DMS79 treated with DMSO at 0.1 percent for 48 hours (cell line): ENCODE measurements at regions not wholly inside any gene's neighbourhood (a gene's known extent, or its start where the extent isn't known, plus 50 kb on each side); places are given as distances from the start of the nearest gene placed in this dataset.
"Not testable (repeated sequence)": the region's sequence is repeated elsewhere in the genome, so short reads cannot be mapped to it uniquely, and the experiment has no call there.

ENCODE experiments used
- DNase-seq: peaks from one replicate; lab custom pipeline; 2025; lab: John Stamatoyannopoulos, UW

DNA sequence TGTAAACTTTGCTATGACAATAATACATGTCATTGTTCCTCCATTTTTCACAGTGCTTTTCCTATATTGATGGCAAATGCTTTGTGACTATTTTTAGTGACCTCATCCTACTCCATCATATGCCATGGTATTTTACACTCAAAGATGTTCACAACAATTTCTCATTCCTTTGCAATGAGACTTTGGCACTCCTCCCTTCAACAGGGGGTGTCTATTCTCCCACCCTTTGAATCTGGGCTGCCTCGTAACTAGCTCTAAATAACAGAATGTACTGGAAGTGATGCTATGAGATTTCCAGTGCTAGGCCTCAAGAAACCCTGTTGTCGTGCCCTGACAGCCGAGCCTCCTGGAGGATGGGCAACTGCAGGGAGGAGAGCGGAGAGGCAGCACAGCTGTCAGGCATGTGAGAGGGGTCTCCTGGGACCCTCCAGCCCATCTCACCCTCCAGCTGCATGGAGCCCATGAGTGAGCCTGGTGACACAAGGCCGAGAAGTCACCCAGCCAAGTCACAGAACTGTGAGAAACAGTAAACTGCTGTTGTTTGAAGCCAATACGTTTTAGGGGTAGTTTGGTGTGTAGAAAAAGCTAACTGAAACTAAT is 103.1 kb upstream of the APCDD1 start:
- no peak for DNase-seq

DNA sequence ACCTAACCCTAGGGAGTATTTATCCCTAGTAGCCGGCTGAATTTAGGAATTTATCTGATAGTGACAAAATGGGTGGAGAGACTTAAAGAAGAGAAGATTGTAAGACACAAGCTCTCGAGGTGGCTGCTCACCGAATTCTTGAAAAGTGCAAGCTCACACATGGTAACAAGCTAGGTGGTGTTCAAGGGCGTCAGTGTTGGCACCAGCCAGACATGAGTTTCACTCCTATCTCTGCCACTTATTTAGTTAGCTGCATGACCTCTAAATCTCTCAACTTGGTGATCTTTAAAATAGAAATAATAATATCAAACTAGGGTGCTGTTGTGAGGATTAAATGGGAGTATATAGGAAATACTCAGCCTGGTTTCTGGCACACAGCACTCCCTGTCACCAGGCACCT is 102.6 kb upstream of the APCDD1 start:
- no peak for DNase-seq

DNA sequence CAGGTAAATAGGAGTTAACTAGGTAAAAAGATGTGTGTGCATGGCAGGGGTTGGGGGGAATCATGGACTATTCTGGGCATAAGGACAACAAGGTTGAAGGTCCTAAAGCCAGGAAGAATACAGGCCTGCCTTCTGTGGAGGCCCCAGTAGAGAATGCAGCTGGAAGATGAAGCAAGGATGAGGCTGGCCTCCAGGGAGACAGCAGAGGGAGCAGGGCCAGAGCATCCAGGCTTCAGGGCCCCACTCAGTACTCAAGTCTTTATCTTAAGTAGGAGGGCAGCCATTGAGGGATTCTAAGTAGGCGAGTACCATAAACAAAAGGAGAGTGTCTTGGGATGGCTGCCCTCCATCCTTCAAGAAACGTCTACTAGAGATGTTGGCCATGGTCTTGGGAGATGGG is 101.8 kb upstream of the APCDD1 start:
- no peak for DNase-seq

- DNase-seq: no peak
Observed at GRCh38 chr18:10353791-10354190, 100.6 kb upstream of the APCDD1 start.

DNA sequence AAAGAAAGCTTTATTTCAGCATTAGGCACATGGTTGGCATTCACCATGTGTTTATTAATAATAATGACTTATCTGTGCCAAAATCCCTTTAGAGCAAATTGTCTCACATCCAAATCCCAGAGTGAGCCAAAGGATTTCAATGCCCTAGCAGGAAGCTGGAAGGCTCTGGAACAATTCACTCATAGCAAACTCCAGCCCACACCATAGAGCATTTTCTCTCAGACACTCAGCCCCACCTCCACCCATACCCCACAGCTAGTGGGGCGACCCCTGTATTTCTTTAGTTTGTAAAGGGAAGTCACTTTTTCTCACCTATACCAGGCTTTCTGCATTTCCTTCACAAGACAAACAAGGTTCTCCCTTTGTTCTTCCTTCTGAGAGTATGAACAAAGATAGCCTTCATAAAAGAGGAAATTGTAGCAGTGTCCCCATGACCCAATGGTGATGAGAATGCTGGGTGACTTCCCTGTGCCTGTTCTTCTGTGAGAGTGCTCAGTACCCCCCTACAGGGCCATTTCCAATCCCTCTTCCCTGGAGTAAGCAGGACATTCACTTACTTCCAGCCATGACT is 100.1 kb upstream of the APCDD1 start:
- no peak for DNase-seq

DNA sequence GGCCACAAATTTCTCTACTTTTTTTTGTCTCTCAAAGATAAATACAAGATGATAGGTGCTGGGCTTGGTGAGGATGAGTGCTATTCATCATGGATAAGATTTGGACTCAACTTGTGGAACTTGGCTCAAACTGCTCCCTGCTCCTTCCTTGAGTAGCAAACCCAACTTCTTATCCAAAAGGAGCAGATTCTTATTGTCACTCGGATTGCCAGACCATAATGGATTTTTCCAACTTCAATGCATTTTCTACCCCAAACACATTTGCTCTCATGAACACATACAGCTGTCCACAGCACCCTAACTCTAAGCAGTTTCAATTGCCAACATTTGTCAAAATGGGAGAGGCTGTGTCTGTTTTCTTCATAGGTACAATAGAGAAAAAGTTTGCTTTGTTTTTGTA is 99.5 kb upstream of the APCDD1 start:
- no peak for DNase-seq

DNA sequence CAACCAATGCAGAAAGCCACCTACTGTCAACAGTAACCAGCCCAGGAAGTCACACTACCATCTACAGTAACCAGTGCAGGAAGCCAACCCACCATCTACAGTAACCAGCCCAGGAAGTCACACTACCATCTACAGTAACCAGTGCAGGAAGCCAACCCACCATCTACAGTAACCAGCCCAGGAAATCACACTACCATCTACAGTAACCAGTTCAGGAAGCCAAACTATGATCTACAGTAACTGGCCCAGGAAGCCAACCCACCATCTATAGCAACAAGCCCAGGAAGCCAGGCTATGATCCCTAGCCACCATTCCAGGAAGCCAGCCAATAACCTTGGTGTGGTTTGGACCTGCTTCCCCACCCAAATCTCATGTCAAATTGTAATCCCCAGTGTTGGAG is 97.4 kb upstream of the APCDD1 start:
- not testable (repeated sequence) for DNase-seq

GRCh38 chr18:10361660-10362059 is 92.8 kb upstream of the APCDD1 start:
- DNase-seq: no peak

DNA sequence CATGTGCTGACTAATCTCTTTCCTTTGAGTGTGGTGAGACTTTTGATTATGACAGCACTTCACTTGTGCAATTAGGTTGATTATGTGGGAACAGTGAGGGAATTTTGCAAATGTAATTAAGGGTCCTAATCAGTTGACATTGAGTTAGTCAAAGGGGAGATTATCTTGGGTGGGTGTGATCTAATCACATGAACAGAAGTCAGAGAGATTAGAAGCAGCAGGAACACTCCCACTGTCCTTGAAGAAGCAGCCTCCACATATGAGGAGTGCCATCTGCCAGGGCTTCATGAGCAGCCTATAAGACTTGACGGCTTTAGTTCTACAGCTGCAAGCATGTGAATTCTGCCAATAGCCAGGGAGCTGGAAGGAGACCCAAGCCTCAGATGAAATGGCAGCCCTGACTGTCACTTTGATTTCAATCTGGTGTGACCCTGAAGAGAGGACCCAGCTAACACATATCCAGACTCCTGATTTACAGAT is 89.4 kb upstream of the APCDD1 start:
- DNase-seq: no peak

DNA sequence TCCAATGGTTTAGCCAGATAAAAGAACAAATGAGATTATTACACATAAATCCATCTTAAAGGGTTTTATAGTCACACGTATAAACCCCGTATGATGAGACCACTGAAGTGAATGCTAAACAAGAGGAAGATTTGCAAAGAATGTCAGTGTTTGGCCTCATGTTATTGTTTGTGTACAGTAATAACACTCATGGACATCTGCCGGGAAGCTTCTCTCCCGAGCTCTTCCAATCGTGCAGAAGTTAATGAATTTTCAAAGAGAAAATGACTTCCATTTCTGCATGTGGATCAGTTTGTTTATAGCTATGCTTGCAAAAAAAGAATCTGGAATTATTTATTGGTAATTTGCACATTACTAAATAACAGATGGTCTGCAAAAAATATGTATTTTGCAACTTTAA is 88.5 kb upstream of the APCDD1 start:
- no peak for DNase-seq

GRCh38 chr18:10367836-10368235 is 86.6 kb upstream of the APCDD1 start:
- DNase-seq: no peak

GRCh38 chr18:10368456-10369453 is 85.7 kb upstream of the APCDD1 start:
- DNase-seq: no peak

GRCh38 chr18:10370716-10371115 is 83.7 kb upstream of the APCDD1 start:
- no peak for DNase-seq

DNA sequence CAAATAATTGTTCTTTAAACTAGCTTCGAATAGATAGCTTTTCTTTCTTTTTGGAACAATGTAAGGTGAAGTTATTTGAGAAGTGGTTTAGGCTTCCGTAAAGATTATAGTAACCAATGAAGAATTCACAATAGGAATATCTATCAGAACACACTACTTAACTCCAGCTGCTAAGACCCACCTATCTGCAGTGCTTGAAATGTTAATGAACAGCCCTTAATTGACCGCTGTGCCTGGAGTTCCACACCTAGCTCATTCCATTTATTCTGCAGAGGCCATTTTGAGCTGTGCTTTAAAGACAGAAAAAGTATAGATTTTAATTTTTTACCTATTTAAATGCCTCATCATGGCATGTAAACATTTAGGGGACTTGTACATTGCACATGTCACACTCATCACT is 83.3 kb upstream of the APCDD1 start:
- no peak for DNase-seq

DNA sequence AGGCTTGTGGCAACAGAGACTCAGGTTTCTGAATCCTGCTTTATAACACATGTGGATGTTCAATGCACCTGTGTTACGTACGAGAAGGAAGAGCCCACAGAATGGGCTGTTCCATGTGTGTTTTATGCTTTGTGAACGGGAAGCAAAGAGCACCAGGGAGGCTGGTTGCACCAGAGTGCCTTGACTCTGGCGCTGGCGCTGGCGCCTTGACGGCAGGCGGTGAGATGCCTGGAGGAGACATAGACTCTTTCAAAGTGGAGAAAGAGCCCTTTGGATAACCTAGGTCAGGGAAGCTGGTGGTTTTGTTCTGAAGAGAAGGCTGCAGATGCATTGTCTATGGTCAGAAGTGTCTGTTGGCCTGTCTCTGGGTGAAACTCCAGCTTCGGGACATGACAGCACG is 80.2 kb upstream of the APCDD1 start:
- DNase-seq: no peak

DNA sequence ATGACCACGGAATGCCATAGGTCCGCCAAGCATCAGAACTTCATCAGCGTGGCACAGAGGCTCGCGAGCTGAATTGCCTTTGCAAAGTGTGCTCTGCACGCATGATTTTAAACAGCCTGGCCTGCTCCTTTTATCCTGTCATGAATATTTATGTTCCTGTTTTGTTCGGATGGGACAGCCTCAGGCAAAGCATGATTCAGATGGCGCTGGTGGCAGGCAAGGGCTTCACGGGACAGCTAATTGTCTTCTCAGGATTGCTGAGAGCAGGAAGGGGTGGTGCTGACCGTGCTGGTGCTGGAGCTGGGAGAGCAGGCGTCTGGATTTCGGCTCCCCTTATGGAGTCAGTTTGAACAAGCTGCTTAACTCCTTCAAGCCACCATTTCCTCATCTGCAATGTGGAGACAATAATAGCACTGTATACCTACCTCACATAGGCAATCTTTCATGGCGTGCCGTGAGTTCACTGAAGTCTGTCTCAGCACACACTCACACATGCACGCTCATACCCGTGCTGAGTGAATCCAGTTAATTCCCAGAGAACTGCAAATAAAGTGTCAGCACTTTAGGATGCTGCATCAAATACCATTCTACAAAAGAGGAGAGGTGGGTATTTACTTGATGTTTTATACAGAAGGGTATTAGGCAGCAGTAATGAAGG is 79.7 kb upstream of the APCDD1 start:
- no peak for DNase-seq

DNA sequence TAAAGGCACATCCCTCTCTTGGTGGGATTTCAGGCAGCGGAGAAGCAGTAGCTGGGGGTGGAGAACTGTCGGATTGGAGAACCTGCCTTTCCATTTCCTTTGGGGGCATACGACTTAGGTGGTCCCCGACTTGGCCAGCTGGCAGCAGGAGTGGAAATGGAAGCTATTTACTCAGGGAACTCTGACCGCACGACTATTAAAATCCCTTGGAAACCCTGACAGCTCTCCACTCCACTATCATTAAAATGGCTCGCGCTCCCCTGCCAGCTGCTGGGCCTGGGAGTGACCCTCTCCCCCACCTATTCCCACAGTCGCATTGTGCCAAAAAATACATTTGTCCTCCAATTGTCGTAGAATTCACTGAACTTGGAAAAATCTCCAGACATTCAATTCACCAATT is 77.7 kb upstream of the APCDD1 start:
- DNase-seq: no peak

GRCh38 chr18:10377956-10378355 is 76.5 kb upstream of the APCDD1 start:
- DNase-seq: no peak

DNA sequence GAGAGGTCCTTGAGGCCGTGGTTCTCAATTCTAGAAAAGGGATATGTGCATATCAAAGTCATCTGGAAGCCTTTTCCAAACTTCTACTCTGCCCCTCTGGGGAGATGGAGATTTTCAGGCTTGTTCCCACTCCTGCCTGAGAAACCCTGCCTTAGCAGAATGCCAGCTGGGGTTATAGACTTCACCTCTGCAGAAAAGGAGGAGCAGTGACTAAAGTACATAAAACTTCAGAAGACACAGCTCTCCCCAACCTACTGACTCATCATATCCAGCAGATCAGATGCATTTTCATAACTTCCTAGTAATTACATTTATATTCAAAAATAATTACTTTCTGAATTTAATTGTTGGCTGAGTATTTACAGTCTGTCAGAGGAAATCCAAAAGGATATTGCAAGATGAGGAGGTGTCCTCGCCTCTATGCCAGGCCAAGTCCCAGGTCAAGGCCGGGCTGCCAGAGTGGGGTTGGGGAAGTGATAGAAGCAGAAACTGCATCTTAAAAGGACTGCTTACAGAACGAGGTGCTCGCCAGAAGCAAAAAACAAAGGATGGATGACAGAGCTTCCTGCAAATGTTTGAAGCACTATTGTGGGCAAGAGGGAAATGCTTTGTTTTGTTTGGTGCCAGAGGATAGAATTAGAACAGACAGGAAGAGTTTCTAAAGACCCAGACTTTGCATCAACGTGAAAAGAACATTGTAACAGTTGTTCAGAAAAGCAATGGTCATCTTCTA is 75.6 kb upstream of the APCDD1 start:
- no peak for DNase-seq

DNA sequence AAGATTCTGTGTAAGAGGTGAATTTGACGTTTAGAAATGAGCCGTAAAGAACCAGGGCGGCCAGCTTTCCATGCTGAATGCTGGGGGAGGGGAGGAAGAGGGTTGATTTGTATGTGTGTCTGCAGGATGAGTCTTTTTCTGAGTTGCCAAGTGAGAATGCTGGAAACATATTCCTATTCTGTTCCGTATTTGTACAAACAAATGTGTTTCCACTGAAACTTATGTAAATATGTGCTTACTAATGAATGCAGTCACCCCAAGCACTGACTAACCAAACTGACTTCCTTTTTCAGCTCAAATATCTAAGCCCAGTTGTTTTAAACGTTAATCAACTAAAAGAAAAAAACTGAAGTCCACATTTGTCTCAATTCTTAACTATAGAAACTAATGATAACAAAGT is 74.9 kb upstream of the APCDD1 start:
- DNase-seq: no peak

DNA sequence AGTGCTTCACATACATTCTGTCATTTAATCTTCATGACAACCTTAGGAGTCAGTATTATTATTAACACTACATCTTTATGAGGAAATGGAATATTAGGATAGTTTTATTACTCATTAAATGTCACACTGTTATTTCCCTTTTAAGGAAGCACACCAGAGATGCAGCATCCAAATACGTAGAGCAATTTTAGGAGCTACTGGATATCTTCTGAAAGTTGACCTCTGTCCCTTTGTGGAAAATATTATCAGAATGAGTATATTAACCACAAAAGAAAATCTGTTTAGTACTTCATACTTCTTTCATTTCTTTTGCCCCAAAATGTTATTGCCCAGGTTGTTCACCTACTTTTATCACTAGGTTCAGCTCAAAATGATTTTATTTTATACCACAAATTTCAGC is 72.9 kb upstream of the APCDD1 start:
- DNase-seq: no peak

GRCh38 chr18:10381951-10382350 is 72.5 kb upstream of the APCDD1 start:
- DNase-seq: no peak
